Endothelial cell of hepatic sinusoid (primary cell): ENCODE measurements at regions not wholly inside any gene's neighbourhood (a gene's known extent, or its start where the extent isn't known, plus 50 kb on each side); places are given as distances from the start of the nearest gene placed in this dataset.

ENCODE experiments used
- in situ Hi-C: cut with HindIII; loops from 2 replicates; pipeline ENCODE4 v1.10.0; 2017; ENCODE audit warnings: low sequenced_read_pairs

GRCh38 chr2:107197594-107198294 lies 311.8 kb upstream of the ST6GAL2 start:
- in situ Hi-C loops = no loop called here

GRCh38 chr2:107202962-107203591 lies 317.1 kb upstream of the ST6GAL2 start:
- in situ Hi-C loops = no loop called here

- in situ Hi-C loops = no loop called here
Observed at GRCh38 chr2:107215401-107216350, 329.7 kb upstream of the ST6GAL2 start.

- in situ Hi-C loops = no loop called here
Observed at GRCh38 chr2:107218208-107218607, 332.2 kb upstream of the ST6GAL2 start.

GRCh38 chr2:107222466-107222865 lies 336.5 kb upstream of the ST6GAL2 start:
- in situ Hi-C loops = no loop called here

- in situ Hi-C loops = no loop called here
Observed at GRCh38 chr2:107235491-107236254, 349.7 kb upstream of the ST6GAL2 start.

GRCh38 chr2:107242811-107243210 lies 356.8 kb upstream of the ST6GAL2 start:
- in situ Hi-C loops = no loop called here

- in situ Hi-C loops = no loop called here
Observed at GRCh38 chr2:107248932-107249331, 363.0 kb upstream of the ST6GAL2 start.

GRCh38 chr2:107255744-107256143 lies 369.8 kb upstream of the ST6GAL2 start:
- in situ Hi-C loops = no loop called here

- in situ Hi-C loops = no loop called here
Observed at GRCh38 chr2:107258531-107259407, 372.8 kb upstream of the ST6GAL2 start.

GRCh38 chr2:107259408-107260195 lies 373.6 kb upstream of the ST6GAL2 start:
- in situ Hi-C loops = no loop called here

- in situ Hi-C loops = no loop called here
Observed at GRCh38 chr2:107263628-107264027, 377.7 kb upstream of the ST6GAL2 start.

GRCh38 chr2:107264184-107264583 lies 378.2 kb upstream of the ST6GAL2 start:
- in situ Hi-C loops = no loop called here

GRCh38 chr2:107266555-107266954 lies 380.6 kb upstream of the ST6GAL2 start:
- in situ Hi-C loops = no loop called here

- in situ Hi-C loops = no loop called here
Observed at GRCh38 chr2:107267086-107267485, 381.1 kb upstream of the ST6GAL2 start.

- in situ Hi-C loops = no loop called here
Observed at GRCh38 chr2:107276034-107276433, 390.1 kb upstream of the ST6GAL2 start.

GRCh38 chr2:107278672-107279071 lies 392.7 kb upstream of the ST6GAL2 start:
- in situ Hi-C loops = no loop called here

GRCh38 chr2:107281637-107282036 lies 395.7 kb upstream of the ST6GAL2 start:
- in situ Hi-C loops = no loop called here

- in situ Hi-C loops = no loop called here
Observed at GRCh38 chr2:107282135-107282534, 396.2 kb upstream of the ST6GAL2 start.
